ENCODE measurements at regions not wholly inside any gene's neighbourhood (a gene's known extent, or its start where the extent isn't known, plus 50 kb on each side); places are given as distances from the start of the nearest gene placed in this dataset.

DNA sequence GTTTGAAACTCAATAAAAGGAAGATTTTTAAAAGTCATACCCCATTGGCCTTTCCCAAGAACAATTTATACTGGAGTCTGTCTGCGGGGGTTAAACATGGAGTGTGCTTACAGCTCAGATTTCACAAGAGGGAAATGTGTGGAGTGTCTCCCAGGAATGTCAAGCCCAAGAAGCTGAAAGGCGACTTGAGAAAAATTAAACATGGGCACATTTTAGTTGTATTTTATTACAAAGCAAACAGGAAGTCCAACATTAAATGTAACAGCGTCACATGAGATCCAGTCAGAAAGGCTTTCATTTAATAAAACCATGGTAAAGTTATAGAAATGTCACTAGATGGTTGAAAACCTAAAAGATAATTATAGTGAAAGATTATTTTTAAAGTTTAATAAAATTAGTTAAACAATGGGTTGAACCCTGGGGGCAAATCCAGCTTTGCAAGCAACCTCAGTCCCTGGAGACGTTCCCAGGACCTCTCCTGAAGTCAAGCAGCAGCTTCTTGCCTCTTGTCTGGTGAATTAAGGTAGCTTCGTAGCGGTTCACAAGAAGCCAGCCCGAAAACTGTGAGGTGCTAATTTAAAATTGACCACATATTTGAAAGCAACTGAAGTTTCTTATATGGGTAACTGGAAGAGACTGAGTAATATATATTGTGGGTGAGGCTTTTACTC, 168.4 kb upstream of the EDNRA start:
- ATAC-seq (ENCODE audit: poor library complexity): no peak
- CTCF ChIA-PET: no interaction called here
- Mint-ChIP-seq H3K4me3 (no peak overlapping the region), H3K27ac (no peak overlapping the region), H3K36me3 (ENCODE audit: low read depth) (no peaks in the 10 kb centered on the region), H3K9me3 (peaks cover 2% of the 10 kb centered on the region), H3K27me3 (no peaks in the 10 kb centered on the region), H3K4me1 (ENCODE audit: low read depth) (no peaks in the 10 kb centered on the region)
- no peak for DNase-seq
- H3K4me1 ChIP-seq (ENCODE audit: insufficient read depth, low read length): no peaks in the 10 kb centered on the region
- TF ChIP-seq, protein P1, sequence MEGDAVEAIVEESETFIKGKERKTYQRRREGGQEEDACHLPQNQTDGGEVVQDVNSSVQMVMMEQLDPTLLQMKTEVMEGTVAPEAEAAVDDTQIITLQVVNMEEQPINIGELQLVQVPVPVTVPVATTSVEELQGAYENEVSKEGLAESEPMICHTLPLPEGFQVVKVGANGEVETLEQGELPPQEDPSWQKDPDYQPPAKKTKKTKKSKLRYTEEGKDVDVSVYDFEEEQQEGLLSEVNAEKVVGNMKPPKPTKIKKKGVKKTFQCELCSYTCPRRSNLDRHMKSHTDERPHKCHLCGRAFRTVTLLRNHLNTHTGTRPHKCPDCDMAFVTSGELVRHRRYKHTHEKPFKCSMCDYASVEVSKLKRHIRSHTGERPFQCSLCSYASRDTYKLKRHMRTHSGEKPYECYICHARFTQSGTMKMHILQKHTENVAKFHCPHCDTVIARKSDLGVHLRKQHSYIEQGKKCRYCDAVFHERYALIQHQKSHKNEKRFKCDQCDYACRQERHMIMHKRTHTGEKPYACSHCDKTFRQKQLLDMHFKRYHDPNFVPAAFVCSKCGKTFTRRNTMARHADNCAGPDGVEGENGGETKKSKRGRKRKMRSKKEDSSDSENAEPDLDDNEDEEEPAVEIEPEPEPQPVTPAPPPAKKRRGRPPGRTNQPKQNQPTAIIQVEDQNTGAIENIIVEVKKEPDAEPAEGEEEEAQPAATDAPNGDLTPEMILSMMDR (IDR thresholded peaks at IDR 0.05): no peak
- no peaks in the 10 kb centered on the region for H3K36me3 ChIP-seq (ENCODE audit: insufficient read depth, low read length)
- H3K4me3 ChIP-seq (ENCODE audit: low read length): no peak overlapping the region
- no peaks in the 10 kb centered on the region for H3K27me3 ChIP-seq (ENCODE audit: control insufficient read depth in 1 of 2, insufficient read depth in 2 of 2, low read length in 2 of 2)
- intact Hi-C loops (cut with DNase I, micrococcal nuclease): no loop called here
- no peak overlapping the region for H3K27ac ChIP-seq (ENCODE audit: low read depth in 1 of 2, low read length in 2 of 2)
- no peaks in the 10 kb centered on the region for H3K9me3 ChIP-seq (ENCODE audit: control insufficient read depth in 1 of 2, insufficient read depth in 1 of 2, low read length in 2 of 2)
- POLR2A ChIA-PET: no interaction called here

DNA sequence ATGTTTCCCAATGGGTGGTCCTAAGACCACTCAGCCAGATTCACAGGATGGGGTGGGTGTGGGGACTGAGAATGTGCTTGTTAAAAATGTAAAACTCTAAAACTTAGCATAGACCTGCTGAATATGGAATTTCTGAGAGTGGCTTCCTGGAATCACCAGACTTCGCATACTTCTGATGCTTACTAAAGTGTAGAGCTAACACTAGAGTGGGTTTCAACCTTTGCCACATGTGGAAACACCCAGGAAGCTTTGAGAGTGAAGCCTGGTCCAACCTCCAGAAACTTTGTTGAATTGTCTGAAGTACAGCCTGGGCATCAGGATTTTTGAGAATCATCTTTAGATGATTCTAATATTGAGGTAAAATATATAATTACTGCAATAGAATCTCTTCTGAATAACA, 167.8 kb upstream of the EDNRA start:
- no peaks in the 10 kb centered on the region for H3K27me3 ChIP-seq (ENCODE audit: control insufficient read depth in 1 of 2, insufficient read depth in 2 of 2, low read length in 2 of 2)
- DNase-seq (no peak), ATAC-seq (ENCODE audit: poor library complexity) (no peak)
- ChIA-PET POLR2A (no interaction called here), CTCF (no interaction called here)
- Mint-ChIP-seq H3K27ac (no peak overlapping the region), H3K36me3 (ENCODE audit: low read depth) (no peaks in the 10 kb centered on the region), H3K4me3 (no peak overlapping the region), H3K27me3 (no peaks in the 10 kb centered on the region), H3K4me1 (ENCODE audit: low read depth) (no peaks in the 10 kb centered on the region), H3K9me3 (peaks cover 2% of the 10 kb centered on the region)
- H3K36me3 ChIP-seq (ENCODE audit: insufficient read depth, low read length): no peaks in the 10 kb centered on the region
- no peak overlapping the region for H3K27ac ChIP-seq (ENCODE audit: low read depth in 1 of 2, low read length in 2 of 2)
- intact Hi-C loops (cut with DNase I, micrococcal nuclease): no loop called here
- TF ChIP-seq, protein P1 (IDR thresholded peaks at IDR 0.05): no peak
- H3K4me3 ChIP-seq (ENCODE audit: low read length): no peak overlapping the region
- no peaks in the 10 kb centered on the region for H3K4me1 ChIP-seq (ENCODE audit: insufficient read depth, low read length)
- H3K9me3 ChIP-seq (ENCODE audit: control insufficient read depth in 1 of 2, insufficient read depth in 1 of 2, low read length in 2 of 2): no peaks in the 10 kb centered on the region

DNA sequence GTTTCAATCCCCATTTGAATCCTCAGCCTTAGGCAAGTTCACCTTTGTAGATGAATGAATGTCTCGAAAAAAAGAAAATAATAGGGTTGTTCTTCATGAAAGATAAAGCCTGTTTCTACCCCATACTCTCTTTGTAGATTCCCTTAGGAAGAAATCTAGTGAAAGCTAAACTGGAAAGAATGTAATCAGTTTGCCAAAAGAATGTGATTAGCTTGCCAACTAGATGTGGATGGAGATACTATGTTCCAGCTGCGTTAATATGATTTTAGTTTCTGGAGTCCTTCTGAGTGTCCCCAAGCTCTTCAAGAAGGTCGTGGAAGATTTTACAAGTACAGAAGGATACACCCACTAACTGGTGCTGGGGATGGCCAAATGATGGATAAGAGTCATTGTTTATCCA, 162.3 kb upstream of the EDNRA start:
- no peaks in the 10 kb centered on the region for H3K9me3 Mint-ChIP-seq
- TF ChIP-seq, protein P1 (IDR thresholded peaks at IDR 0.05): no peak
- no peaks in the 10 kb centered on the region for H3K4me1 Mint-ChIP-seq (ENCODE audit: low read depth)
- H3K9me3 ChIP-seq (ENCODE audit: control insufficient read depth in 1 of 2, insufficient read depth in 1 of 2, low read length in 2 of 2): no peaks in the 10 kb centered on the region
- ATAC-seq (ENCODE audit: poor library complexity) (no peak), DNase-seq (no peak)
- no peaks in the 10 kb centered on the region for H3K27me3 Mint-ChIP-seq
- ChIA-PET CTCF (no interaction called here), POLR2A (interaction anchor here (0.7 kb wide), 1 partner anchor 16 kb away, joined by 3 read pairs; no protein-coding TSS in a partner anchor)
- H3K27ac Mint-ChIP-seq: no peak overlapping the region
- no peak overlapping the region for H3K4me3 Mint-ChIP-seq
- H3K27ac ChIP-seq (ENCODE audit: low read depth in 1 of 2, low read length in 2 of 2): no peak overlapping the region
- H3K27me3 ChIP-seq (ENCODE audit: control insufficient read depth in 1 of 2, insufficient read depth in 2 of 2, low read length in 2 of 2): no peaks in the 10 kb centered on the region
- intact Hi-C loops (cut with DNase I, micrococcal nuclease): no loop called here
- H3K4me3 ChIP-seq (ENCODE audit: low read length): no peak overlapping the region
- H3K4me1 ChIP-seq (ENCODE audit: insufficient read depth, low read length): no peaks in the 10 kb centered on the region
- H3K36me3 Mint-ChIP-seq (ENCODE audit: low read depth): no peaks in the 10 kb centered on the region
- no peaks in the 10 kb centered on the region for H3K36me3 ChIP-seq (ENCODE audit: insufficient read depth, low read length)
